Suppressor macrophage treated with lipopolysaccharide for 1 hour (primary cell): ENCODE measurements at regions not wholly inside any gene's neighbourhood (a gene's known extent, or its start where the extent isn't known, plus 50 kb on each side); places are given as distances from the start of the nearest gene placed in this dataset.
A peak's percentile ranks its signal among the peaks of the same experiment; 100 is the strongest.

Source experiments
- DNase-seq, 3 donors: peaks; one replicate each; pipeline ENCODE4 v3.0.0-alpha.2; 2020 to 2022

- peak in 2 of 3 donors; percentile 1 to 62 for DNase-seq
These were observed 244.7 kb upstream of the MMADHC start for GRCh38 chr2:149832324-149832723.

- no peak for DNase-seq
These were observed 241.1 kb upstream of the MMADHC start for GRCh38 chr2:149828520-149829210.

GRCh38 chr2:149827585-149828126 is 240.1 kb upstream of the MMADHC start:
- DNase-seq, result no peak

- DNase-seq, result no peak
These were observed 239.0 kb upstream of the MMADHC start for GRCh38 chr2:149826471-149827125.

- DNase-seq, result no peak
These were observed 237.9 kb upstream of the MMADHC start for GRCh38 chr2:149825473-149825872.

GRCh38 chr2:149824136-149824535 is 236.6 kb upstream of the MMADHC start:
- no peak for DNase-seq

GRCh38 chr2:149819356-149819957 is 231.9 kb upstream of the MMADHC start:
- no peak for DNase-seq

- no peak for DNase-seq
These were observed 229.4 kb upstream of the MMADHC start for GRCh38 chr2:149816756-149817551.

- DNase-seq, result no peak
These were observed 228.4 kb upstream of the MMADHC start for GRCh38 chr2:149815941-149816340.

GRCh38 chr2:149814901-149815300 is 227.3 kb upstream of the MMADHC start:
- DNase-seq, result no peak

- DNase-seq, result no peak
These were observed 226.5 kb upstream of the MMADHC start for GRCh38 chr2:149814049-149814448.

GRCh38 chr2:149808556-149808955 is 221.0 kb upstream of the MMADHC start:
- peak; percentile 5 to 55 (median 7) for DNase-seq

GRCh38 chr2:149806651-149807050 is 219.1 kb upstream of the MMADHC start:
- no peak for DNase-seq

- DNase-seq, result no peak
These were observed 213.3 kb upstream of the MMADHC start for GRCh38 chr2:149800624-149801542.

- peak in 1 of 3 donors; percentile 42 for DNase-seq
These were observed 211.6 kb upstream of the MMADHC start for GRCh38 chr2:149799013-149799705.

GRCh38 chr2:149797030-149797429 is 209.5 kb upstream of the MMADHC start:
- DNase-seq, result no peak

- DNase-seq, result no peak
These were observed 202.0 kb upstream of the MMADHC start for GRCh38 chr2:149789549-149789948.

- no peak for DNase-seq
These were observed 199.6 kb upstream of the MMADHC start for GRCh38 chr2:149787206-149787605.

- DNase-seq, result no peak
These were observed 195.7 kb upstream of the MMADHC start for GRCh38 chr2:149783284-149783683.

GRCh38 chr2:149782572-149782971 is 195.0 kb upstream of the MMADHC start:
- no peak for DNase-seq

GRCh38 chr2:149781263-149781808 is 193.8 kb upstream of the MMADHC start:
- DNase-seq, result no peak
